Bronchial epithelial cell (primary cell): ENCODE measurements at regions not wholly inside any gene's neighbourhood (a gene's known extent, or its start where the extent isn't known, plus 50 kb on each side); places are given as distances from the start of the nearest gene placed in this dataset.

Source experiments
- DNase-seq: peaks from one replicate; pipeline ENCODE4 v3.0.0-alpha.2; 2010; ENCODE audit warnings: low read depth
- FAIRE-seq: peaks from 2 replicates; lab custom pipeline; 2011; peaks lifted over from hg19 to GRCh38; lab: Jason Lieb, UNC
- H3K27me3 ChIP-seq: 2 replicates; pipeline ENCODE4 v1.5.1; 2011; ENCODE audit warnings: low read length; ENCODE audit not compliant: control insufficient read depth, insufficient read depth
- H3K36me3 ChIP-seq: 2 replicates; pipeline ENCODE4 v1.5.1; 2011; ENCODE audit warnings: low read length; ENCODE audit not compliant: control insufficient read depth, insufficient read depth
- H3K4me3 ChIP-seq: 2 replicates; pipeline ENCODE4 v1.5.1; 2011; ENCODE audit warnings: mild to moderate bottlenecking, low read depth, low read length, control low read depth
- TF ChIP-seq, protein P1 (sequence below): IDR thresholded peaks from 2 replicates; pipeline ENCODE4 v1.5.1; 2011; ENCODE audit warnings: mild to moderate bottlenecking, moderate library complexity, low read length, control low read depth, inconsistent platforms; ENCODE audit not compliant: insufficient read depth, severe bottlenecking

GRCh38 chr18:73408469-73408868 lies 540.7 kb upstream of the NETO1 start:
- no peak for DNase-seq
- TF ChIP-seq, protein P1, sequence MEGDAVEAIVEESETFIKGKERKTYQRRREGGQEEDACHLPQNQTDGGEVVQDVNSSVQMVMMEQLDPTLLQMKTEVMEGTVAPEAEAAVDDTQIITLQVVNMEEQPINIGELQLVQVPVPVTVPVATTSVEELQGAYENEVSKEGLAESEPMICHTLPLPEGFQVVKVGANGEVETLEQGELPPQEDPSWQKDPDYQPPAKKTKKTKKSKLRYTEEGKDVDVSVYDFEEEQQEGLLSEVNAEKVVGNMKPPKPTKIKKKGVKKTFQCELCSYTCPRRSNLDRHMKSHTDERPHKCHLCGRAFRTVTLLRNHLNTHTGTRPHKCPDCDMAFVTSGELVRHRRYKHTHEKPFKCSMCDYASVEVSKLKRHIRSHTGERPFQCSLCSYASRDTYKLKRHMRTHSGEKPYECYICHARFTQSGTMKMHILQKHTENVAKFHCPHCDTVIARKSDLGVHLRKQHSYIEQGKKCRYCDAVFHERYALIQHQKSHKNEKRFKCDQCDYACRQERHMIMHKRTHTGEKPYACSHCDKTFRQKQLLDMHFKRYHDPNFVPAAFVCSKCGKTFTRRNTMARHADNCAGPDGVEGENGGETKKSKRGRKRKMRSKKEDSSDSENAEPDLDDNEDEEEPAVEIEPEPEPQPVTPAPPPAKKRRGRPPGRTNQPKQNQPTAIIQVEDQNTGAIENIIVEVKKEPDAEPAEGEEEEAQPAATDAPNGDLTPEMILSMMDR: no peak
- no peak for FAIRE-seq
- Histone ChIP-seq H3K4me3 (no peak overlapping the region), H3K36me3 (no peaks in the 10 kb centered on the region), H3K27me3 (no peaks in the 10 kb centered on the region)

DNA sequence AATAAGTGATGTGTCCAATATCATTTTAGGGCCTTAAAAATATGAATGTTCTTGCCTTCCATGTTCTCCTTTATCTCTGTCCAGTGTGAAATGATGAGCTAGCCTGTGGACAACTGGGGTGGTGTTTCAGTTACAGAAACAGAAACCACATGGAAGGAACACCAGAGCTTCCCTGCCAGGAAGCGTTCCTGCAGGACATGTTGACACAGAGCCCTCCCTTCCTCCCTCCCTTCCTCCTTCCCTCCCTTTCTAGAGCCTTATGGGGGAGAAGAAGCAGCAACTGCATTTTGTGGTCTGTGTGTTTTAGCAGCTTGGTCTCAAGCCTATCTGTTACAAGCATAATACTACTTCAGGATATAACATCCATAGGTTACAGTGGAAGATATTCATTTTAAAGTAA lies 539.7 kb upstream of the NETO1 start:
- DNase-seq (peak; percentile 37), FAIRE-seq (no peak)
- no peaks in the 10 kb centered on the region for H3K36me3 ChIP-seq
- no peak overlapping the region for H3K4me3 ChIP-seq
- TF ChIP-seq, protein P1: no peak
- H3K27me3 ChIP-seq: no peaks in the 10 kb centered on the region

GRCh38 chr18:73384246-73384645 lies 516.5 kb upstream of the NETO1 start:
- no peak for DNase-seq
- no peaks in the 10 kb centered on the region for H3K36me3 ChIP-seq
- H3K27me3 ChIP-seq: no peaks in the 10 kb centered on the region
- no peak overlapping the region for H3K4me3 ChIP-seq
- TF ChIP-seq, protein P1: no peak
- no peak for FAIRE-seq

DNA sequence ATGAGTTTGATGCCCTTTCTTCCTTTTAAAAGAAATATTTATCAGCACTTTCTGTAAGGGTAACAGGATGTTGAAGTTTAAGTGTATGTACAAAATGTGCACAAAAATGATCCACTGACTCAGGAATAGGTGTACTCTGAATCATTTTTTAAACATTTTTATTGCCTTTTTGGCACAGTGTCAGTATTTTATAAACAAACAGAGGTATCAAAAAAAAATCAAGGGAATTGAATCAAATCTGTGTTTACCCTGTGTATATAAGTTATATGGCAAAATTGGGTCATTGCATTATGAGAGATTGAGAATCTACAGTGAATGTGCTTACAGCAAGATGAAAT lies 513.9 kb upstream of the NETO1 start:
- FAIRE-seq: no peak
- Histone ChIP-seq H3K4me3 (no peak overlapping the region), H3K27me3 (no peaks in the 10 kb centered on the region), H3K36me3 (no peaks in the 10 kb centered on the region)
- DNase-seq: peak; percentile 62
- TF ChIP-seq, protein P1: no peak

- DNase-seq (no peak), FAIRE-seq (no peak)
- Histone ChIP-seq H3K27me3 (no peaks in the 10 kb centered on the region), H3K4me3 (no peak overlapping the region), H3K36me3 (no peaks in the 10 kb centered on the region)
- TF ChIP-seq, protein P1: no peak
Observed at GRCh38 chr18:73381016-73381698, 513.4 kb upstream of the NETO1 start.

GRCh38 chr18:73366713-73367112 lies 498.9 kb upstream of the NETO1 start:
- Histone ChIP-seq H3K36me3 (no peaks in the 10 kb centered on the region), H3K4me3 (no peak overlapping the region), H3K27me3 (no peaks in the 10 kb centered on the region)
- TF ChIP-seq, protein P1: no peak
- FAIRE-seq: no peak
- DNase-seq: no peak
